ENCODE measurements at regions not wholly inside any gene's neighbourhood (a gene's known extent, or its start where the extent isn't known, plus 50 kb on each side); places are given as distances from the start of the nearest gene placed in this dataset.

DNA sequence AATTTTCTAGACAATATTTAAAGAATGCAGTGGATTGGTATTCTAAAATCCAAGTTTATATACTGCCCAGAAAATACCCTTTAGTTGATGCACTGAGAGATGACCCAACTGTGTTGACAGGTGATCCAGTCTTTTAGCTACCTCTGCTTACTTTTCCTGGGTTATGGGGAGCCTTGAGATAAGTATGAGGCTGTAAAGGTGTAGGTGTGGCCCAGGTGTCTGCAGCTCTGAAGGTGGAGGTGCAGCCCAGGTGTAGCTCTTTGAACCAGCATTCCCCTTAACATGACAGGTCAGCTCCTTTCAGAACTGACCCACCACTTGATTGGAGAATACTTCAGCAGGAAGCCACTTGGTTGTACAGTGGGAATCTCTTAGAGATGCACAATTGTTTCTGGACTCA lies 62.3 kb upstream of the ACSL3 start:
- Mint-ChIP-seq H3K27me3 (ENCODE audit: low read depth) (no peaks in the 10 kb centered on the region), H3K27ac (no peak overlapping the region), H3K9me3 (no peaks in the 10 kb centered on the region), H3K4me1 (peaks cover 28 to 30% of the 10 kb centered on the region in 2 experiments), H3K4me3 (no peak overlapping the region), H3K36me3 (ENCODE audit: insufficient read depth in 1 of 3, low read depth in 3 of 3) (no peaks in the 10 kb centered on the region)
- H3K4ac ChIP-seq (ENCODE audit: low read depth, low read length), result no peak overlapping the region
- no peak overlapping the region for H3K14ac ChIP-seq (ENCODE audit: insufficient read depth, low read length)
- H3K18ac ChIP-seq (ENCODE audit: insufficient read length, low read depth, low read length), result no peak overlapping the region
- no peaks in the 10 kb centered on the region for H3K79me2 ChIP-seq (ENCODE audit: insufficient read depth, low read length)
- no peak overlapping the region for H3K56ac ChIP-seq (ENCODE audit: insufficient read length, low read depth, low read length)
- peaks cover 3% of the 10 kb centered on the region; the same call in 1 of the 2 replicates for H3K4me1 ChIP-seq (ENCODE audit: insufficient read depth, low read length)
- H2BK5ac ChIP-seq (ENCODE audit: insufficient read length, low read length), result no peak overlapping the region
- no peaks in the 10 kb centered on the region for H3K27me3 ChIP-seq (ENCODE audit: insufficient read depth, low read length)
- no peaks in the 10 kb centered on the region for H3K79me1 ChIP-seq (ENCODE audit: insufficient read depth, low read depth, low read length, poor library complexity, severe bottlenecking)
- no peaks in the 10 kb centered on the region for H3K23me2 ChIP-seq (ENCODE audit: insufficient read length, low read depth, low read length, poor library complexity, severe bottlenecking)
- no peaks in the 10 kb centered on the region for H3K9me3 ChIP-seq (ENCODE audit: control insufficient read depth, low read depth, low read length)
- H2BK15ac ChIP-seq (ENCODE audit: low read depth, low read length), result no peak overlapping the region
- no peak overlapping the region for H2AFZ ChIP-seq (ENCODE audit: low read length)
- H3K4me2 ChIP-seq (ENCODE audit: insufficient read depth, insufficient read length, low read length), result no peak overlapping the region
- H4K91ac ChIP-seq (ENCODE audit: insufficient read length, low read depth, low read length), result no peak overlapping the region
- no peaks in the 10 kb centered on the region for H4K20me1 ChIP-seq (ENCODE audit: control insufficient read depth, insufficient read depth, insufficient read length)
- H2BK120ac ChIP-seq (ENCODE audit: low read depth, low read length, poor library complexity, severe bottlenecking), result no peak overlapping the region
- no peak for DNase-seq
- H2AK5ac ChIP-seq (ENCODE audit: insufficient read length, low read length), result no peak overlapping the region
- H4K8ac ChIP-seq (replicated peaks; ENCODE audit: insufficient read length, low read depth, low read length), result no peak overlapping the region
- TF ChIP-seq, protein P1, sequence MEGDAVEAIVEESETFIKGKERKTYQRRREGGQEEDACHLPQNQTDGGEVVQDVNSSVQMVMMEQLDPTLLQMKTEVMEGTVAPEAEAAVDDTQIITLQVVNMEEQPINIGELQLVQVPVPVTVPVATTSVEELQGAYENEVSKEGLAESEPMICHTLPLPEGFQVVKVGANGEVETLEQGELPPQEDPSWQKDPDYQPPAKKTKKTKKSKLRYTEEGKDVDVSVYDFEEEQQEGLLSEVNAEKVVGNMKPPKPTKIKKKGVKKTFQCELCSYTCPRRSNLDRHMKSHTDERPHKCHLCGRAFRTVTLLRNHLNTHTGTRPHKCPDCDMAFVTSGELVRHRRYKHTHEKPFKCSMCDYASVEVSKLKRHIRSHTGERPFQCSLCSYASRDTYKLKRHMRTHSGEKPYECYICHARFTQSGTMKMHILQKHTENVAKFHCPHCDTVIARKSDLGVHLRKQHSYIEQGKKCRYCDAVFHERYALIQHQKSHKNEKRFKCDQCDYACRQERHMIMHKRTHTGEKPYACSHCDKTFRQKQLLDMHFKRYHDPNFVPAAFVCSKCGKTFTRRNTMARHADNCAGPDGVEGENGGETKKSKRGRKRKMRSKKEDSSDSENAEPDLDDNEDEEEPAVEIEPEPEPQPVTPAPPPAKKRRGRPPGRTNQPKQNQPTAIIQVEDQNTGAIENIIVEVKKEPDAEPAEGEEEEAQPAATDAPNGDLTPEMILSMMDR (conservative IDR thresholded peaks at IDR 0.05), result no peak
- H3K9ac ChIP-seq (ENCODE audit: extremely low read depth, insufficient read length, low read length), result no peak overlapping the region
- no peak overlapping the region for H2BK12ac ChIP-seq (ENCODE audit: insufficient read length, low read depth, low read length)
- H3T11ph ChIP-seq (ENCODE audit: low read length), result no peak overlapping the region
- no peak overlapping the region for H2BK20ac ChIP-seq (ENCODE audit: low read depth, low read length, poor library complexity, severe bottlenecking)
- no peak overlapping the region for H3K27ac ChIP-seq (ENCODE audit: insufficient read length, low read depth, low read length)
- H3K23ac ChIP-seq (ENCODE audit: insufficient read length, low read depth, low read length), result no peak overlapping the region
- no peak overlapping the region for H4K5ac ChIP-seq (ENCODE audit: insufficient read length, low read depth, low read length)

All from H9 (cell line).